BJ (cell line): ENCODE measurements at regions not wholly inside any gene's neighbourhood (a gene's known extent, or its start where the extent isn't known, plus 50 kb on each side); places are given as distances from the start of the nearest gene placed in this dataset.

Experiments used
- CTCF ChIA-PET: fragments of 350-600 bp; formaldehyde crosslinking; extraction: SDS; loops from one replicate; lab custom pipeline; 2021; ENCODE audit warnings: antibody characterized with exemption, inconsistent platforms; lab: Yijun Ruan, JAX
- POLR2A ChIA-PET: fragments of 300-600 bp; sonication (Branson Sonifier 250); formaldehyde crosslinking; extraction: SDS; loops from one replicate; lab custom pipeline; 2021; ENCODE audit warnings: antibody characterized with exemption; lab: Charles Lee
- DNase-seq: peaks from one replicate; pipeline ENCODE4 v3.0.0-alpha.2; 2011; ENCODE audit warnings: low read depth
- H3K27me3 ChIP-seq: 2 replicates; pipeline ENCODE4 v1.6.0; 2011; ENCODE audit warnings: low read length; ENCODE audit not compliant: control insufficient read depth, insufficient read depth
- H3K36me3 ChIP-seq: 2 replicates; pipeline ENCODE4 v1.5.1; 2011; ENCODE audit warnings: low read length; ENCODE audit not compliant: control insufficient read depth, insufficient read depth
- H3K4me3 ChIP-seq: 2 replicates; pipeline ENCODE4 v1.5.1; 2011; ENCODE audit warnings: low read depth, mild to moderate bottlenecking, control low read depth, low read length
- CTCF ChIP-seq: IDR thresholded peaks from 2 replicates; pipeline ENCODE4 v1.5.1; 2011; ENCODE audit warnings: low read depth, mild to moderate bottlenecking, control low read depth, inconsistent platforms, low read length, moderate library complexity; ENCODE audit not compliant: insufficient read depth

GRCh38 chr1:4476394-4476793 is 178.0 kb upstream of the AJAP1 start:
- POLR2A ChIA-PET: no interaction called here
- Histone ChIP-seq H3K27me3 (no peaks in the 10 kb centered on the region), H3K36me3 (no peaks in the 10 kb centered on the region), H3K4me3 (no peak overlapping the region)
- no peak for DNase-seq
- TF ChIP-seq CTCF: no peak
- CTCF ChIA-PET: no interaction called here

- Histone ChIP-seq H3K4me3 (no peak overlapping the region), H3K27me3 (no peaks in the 10 kb centered on the region), H3K36me3 (no peaks in the 10 kb centered on the region)
- DNase-seq: no peak
- POLR2A ChIA-PET: no interaction called here
- TF ChIP-seq CTCF: no peak
- CTCF ChIA-PET: no interaction called here
These were observed 173.0 kb upstream of the AJAP1 start for GRCh38 chr1:4481451-4481850.

- TF ChIP-seq CTCF: no peak
- Histone ChIP-seq H3K4me3 (no peak overlapping the region), H3K36me3 (no peaks in the 10 kb centered on the region), H3K27me3 (no peaks in the 10 kb centered on the region)
- DNase-seq: no peak
- POLR2A ChIA-PET: no interaction called here
- CTCF ChIA-PET: no interaction called here
These were observed 171.9 kb upstream of the AJAP1 start for GRCh38 chr1:4482526-4482925.

GRCh38 chr1:4483021-4483625 is 171.3 kb upstream of the AJAP1 start:
- Histone ChIP-seq H3K27me3 (no peaks in the 10 kb centered on the region), H3K4me3 (no peak overlapping the region), H3K36me3 (no peaks in the 10 kb centered on the region)
- POLR2A ChIA-PET: no interaction called here
- no peak for DNase-seq
- CTCF ChIA-PET: no interaction called here
- no peak for TF ChIP-seq CTCF

- no peaks in the 10 kb centered on the region for H3K36me3 ChIP-seq
- POLR2A ChIA-PET: no interaction called here
- H3K27me3 ChIP-seq: no peaks in the 10 kb centered on the region
- no peak overlapping the region for H3K4me3 ChIP-seq
- no peak for DNase-seq
- TF ChIP-seq CTCF: no peak
- CTCF ChIA-PET: no interaction called here
These were observed 169.0 kb upstream of the AJAP1 start for GRCh38 chr1:4485398-4485797.
